Superior temporal gyrus (tissue), 1 donor: ENCODE measurements at regions not wholly inside any gene's neighbourhood (a gene's known extent, or its start where the extent isn't known, plus 50 kb on each side); places are given as distances from the start of the nearest gene placed in this dataset.
"Not testable (repeated sequence)": the region's sequence is repeated elsewhere in the genome, so short reads cannot be mapped to it uniquely, and the experiment has no call there.

ENCODE experiments used
- DNase-seq: peaks from one replicate; pipeline ENCODE4 v3.0.0-alpha.2; 2016; ENCODE audit errors: extremely low spot score

- no peak for DNase-seq
Observed at GRCh38 chr18:71370671-71371445, 1082.0 kb downstream of the SOCS6 start.

- DNase-seq = no peak
Observed at GRCh38 chr18:71370095-71370494, 1081.2 kb downstream of the SOCS6 start.

DNA sequence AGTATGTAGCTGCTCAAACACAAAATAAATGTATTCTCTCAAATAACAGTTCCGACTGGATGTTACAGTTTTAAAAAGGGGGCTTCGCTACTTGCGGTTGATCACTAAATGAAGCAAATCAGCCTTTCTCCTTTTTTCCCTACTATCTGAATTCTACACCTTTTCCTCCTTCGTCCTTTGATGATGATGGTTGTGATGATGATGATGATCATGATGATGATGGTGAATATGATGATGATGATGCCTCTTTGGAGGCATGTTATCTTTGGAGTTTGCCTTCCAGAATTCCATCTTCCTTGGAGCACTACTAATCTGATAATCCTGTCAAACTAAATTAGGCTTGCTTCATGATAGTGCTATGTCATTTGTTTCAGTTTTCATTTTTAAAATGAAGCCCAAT is 1073.3 kb downstream of the SOCS6 start:
- DNase-seq = no peak

DNA sequence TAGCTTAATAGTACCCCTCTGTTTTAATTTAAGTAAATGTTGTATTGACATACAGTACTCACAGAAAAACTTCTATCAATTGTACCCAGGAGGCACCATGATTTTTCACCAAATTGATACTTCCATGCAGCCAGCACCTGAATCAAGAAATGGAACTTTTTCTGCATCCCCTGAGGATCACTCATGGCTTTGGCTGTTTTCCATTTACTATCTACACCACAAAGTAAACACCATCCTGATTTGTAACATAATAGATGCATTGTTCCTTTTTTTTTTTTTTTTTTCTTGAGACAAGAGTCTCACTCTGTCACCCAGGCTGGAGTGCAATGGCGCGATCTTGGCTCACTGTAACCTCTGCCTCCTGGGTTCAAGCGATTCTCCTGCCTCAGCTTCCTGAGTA is 1066.8 kb downstream of the SOCS6 start:
- not testable (repeated sequence) for DNase-seq

DNA sequence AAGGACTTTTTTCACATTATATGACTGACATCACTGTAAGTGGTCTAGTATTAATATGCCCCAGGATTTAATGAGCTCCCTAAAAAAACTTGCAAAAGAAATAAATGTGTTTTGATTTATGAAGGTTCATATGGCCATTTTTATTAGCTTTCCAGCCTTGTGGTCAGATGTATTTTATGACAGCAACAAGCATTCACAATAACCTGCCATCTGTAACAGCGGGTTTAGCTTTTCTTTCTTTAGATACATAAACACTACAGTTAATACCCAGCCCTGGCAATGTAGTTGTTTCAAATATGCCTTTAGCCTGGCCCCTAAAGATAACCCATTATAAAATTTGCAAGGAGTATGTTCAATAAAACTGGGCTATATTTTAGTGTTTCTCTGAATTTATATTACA is 1063.8 kb downstream of the SOCS6 start:
- DNase-seq = no peak

- no peak for DNase-seq
Observed at GRCh38 chr18:71336576-71337210, 1047.8 kb downstream of the SOCS6 start.

DNA sequence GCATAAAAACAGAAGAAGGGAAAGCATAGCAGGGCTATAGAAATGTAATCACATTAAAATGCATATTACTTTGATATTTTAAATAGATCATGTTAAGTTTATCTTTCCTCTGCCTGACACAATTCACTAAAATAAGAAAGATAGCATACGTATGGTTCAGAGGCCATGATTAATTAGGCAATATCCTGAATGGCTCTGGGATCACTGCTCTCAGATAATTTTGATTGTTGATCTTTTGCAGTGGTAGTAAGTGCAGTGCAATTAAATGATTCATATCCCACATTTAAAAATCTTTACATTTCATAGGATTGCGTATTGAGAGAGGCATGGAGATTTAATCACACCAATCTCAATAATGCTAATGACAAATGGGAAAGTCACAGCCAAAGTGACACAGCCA is 1040.7 kb downstream of the SOCS6 start:
- no peak for DNase-seq

DNA sequence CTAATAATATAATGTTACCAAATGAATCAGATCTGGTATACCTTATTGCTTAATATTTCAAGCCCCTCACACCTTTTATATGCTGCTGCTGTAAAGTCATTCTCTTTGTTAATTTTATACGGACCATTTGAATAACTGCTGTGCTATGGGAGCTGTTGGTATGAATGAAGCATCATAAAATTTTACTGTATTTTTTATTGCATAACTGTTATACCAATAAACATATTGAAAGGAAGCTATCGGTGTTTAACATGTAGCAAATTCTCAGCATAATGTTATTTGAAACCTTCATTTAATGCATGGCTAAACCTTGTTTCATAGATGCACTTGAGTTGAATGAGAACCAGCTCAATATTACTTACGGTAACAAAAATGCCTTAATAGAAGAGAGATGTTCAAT is 1040.3 kb downstream of the SOCS6 start:
- DNase-seq = no peak

DNA sequence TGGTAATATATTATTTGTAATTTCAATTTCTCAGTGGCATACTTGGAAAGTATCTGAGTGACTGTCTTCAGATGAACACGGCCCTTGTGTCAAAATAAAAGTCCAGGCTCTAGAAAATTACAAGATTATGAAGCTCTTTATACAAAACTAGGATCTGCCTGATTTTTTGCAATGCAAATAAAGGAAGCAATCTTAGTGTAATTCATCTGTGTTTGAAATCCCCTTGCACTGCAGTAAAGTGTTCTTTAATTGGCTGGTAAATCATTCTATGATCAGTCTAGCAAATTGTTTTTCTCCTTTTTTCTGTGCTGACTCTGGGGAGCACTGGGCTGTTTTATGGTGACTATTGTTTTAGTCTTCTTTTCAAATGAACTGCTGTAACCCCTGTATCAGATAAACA is 1039.0 kb downstream of the SOCS6 start:
- DNase-seq = no peak

DNA sequence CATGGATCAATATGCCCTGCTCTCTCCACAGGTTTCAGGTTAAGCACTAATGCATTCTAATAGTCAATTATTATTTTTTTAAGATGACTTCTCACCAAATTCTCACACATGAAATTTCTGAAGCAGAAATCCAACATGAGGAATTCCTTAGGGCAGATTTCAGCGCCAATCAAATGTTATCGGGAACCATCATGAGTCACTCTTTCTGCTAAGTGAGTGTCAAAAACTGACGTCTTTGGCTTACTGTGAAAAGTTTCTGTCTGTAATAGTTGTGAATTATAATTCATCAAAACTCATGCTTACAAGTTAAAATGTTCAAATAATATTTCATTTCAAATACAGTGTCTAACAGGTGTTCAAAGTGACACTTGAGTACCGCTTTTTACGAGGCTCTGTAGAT is 1038.6 kb downstream of the SOCS6 start:
- no peak for DNase-seq

DNA sequence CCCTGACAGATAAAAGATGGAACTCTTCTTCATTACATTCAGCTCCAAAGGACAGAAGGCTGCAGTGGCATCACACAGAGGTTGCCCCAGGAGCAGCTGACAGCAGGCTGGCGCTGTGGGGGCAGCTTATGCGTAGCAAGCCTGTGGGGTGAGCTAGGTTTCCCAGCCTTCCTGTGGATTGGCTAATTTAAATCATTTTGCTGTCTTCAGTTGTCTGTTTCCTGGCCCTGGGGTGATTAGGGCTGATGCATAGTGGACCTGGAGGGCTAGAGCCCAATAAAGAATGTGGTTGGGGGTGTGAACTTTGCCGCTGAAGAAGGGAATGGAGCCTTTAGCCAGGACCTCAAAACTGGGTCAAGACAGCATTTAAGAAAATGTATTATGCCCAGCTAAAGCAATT is 1038.0 kb downstream of the SOCS6 start:
- DNase-seq = no peak

DNA sequence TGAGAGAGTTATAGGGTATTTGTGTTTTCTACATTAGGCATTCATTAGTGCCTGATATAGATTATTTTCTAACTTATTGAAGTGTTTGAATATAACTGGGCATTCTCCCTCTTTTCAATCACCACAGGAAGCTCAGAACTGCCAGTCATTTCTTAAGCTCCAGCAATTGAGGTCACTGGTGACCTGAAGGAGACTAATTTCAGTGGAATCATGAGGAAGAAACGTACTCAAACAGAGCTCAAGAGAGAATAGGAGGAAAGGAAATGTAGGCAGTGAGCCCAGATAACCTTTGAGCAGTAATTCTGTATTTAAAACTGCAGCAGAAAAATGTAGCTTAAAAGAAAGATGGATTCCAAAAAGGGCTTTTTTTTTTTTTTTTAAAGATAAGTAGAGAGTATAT is 1035.5 kb downstream of the SOCS6 start:
- DNase-seq = no peak

- no peak for DNase-seq
Observed at GRCh38 chr18:71322201-71322600, 1033.4 kb downstream of the SOCS6 start.

GRCh38 chr18:71321319-71321718 is 1032.5 kb downstream of the SOCS6 start:
- no peak for DNase-seq

DNA sequence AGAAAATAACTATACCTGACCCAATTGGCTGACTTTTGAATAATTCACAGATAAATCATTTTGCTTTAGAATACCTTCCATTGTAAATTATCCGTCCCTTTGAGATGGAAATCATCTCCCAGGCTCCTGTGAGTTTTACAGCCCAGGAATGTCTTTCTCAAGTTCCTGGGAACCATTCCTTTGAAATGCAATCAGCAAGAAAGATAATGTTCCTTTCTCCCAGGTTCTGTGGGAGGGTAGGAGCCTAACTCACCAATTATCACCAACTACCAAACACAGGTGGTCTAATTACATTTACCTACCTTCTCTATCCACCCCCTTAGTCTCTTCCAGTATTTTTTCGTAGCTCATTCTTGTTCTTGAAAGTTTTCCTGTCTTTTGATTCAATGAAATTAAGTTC is 1016.0 kb downstream of the SOCS6 start:
- DNase-seq = no peak

DNA sequence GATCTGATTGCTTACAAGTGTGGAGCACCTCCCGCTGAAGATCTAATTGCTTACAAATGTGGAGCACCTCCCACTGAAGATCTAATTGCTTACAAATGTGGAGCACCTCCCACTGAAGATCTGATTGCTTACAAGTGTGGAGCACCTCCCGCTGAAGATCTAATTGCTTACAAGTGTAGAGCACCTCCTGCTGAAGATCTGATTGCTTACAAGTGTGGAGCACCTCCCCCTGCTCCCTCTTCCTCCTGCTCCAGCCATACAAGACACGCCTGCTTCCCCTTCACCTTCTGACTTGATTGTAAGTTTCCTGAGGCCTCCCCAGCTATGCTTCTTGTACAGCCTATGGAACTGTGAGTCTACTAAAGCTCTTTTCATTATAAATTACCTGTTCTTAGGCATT is 1014.9 kb downstream of the SOCS6 start:
- DNase-seq = not testable (repeated sequence)

DNA sequence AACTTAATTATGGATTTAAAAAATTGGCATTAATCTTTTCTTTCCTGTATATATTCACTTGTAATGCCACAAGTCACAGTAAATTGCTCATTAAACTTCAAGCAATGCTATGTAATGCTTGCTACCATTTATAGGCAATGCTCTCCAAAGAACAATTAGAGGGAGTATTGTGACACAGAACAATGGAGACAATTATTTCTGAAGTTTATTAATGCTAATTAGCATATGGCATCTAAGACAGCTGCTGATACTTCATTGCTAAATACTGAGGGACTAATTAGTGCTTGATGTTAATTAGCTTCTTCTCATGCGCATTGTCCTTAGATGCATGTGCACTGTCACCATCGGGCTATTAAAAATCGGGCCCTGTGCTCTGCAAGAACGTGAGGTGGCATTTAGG is 1012.8 kb downstream of the SOCS6 start:
- no peak for DNase-seq

- not testable (repeated sequence) for DNase-seq
Observed at GRCh38 chr18:71294201-71294600, 1005.4 kb downstream of the SOCS6 start.

GRCh38 chr18:71293322-71293721 is 1004.5 kb downstream of the SOCS6 start:
- DNase-seq = no peak

- DNase-seq = no peak
Observed at GRCh38 chr18:71287268-71287667, 998.4 kb downstream of the SOCS6 start.

DNA sequence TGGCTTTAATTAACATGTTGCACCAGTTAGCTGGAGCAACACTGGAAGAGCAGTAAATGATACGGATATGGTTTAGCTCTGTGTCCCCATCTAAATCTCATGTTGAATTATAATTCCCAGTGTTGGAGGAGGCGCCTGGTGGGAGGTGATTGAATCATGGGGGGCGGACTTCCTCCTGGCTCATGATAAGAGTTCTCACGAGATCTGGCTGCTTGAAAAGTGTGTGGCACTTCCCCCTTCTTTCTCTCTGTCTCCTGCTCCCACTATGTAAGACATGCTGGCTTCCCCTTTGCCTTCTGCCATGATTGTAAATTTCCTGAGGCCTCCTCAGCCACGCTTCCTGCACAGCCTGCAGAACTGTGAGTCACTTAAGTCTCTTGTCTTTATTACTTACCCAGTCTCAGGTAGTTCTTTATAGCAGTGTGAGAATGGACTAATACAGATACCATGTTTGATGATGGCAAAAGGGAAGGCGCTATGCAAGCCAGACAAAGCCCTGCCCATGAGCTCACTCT is 963.6 kb downstream of the SOCS6 start:
- no peak for DNase-seq

DNA sequence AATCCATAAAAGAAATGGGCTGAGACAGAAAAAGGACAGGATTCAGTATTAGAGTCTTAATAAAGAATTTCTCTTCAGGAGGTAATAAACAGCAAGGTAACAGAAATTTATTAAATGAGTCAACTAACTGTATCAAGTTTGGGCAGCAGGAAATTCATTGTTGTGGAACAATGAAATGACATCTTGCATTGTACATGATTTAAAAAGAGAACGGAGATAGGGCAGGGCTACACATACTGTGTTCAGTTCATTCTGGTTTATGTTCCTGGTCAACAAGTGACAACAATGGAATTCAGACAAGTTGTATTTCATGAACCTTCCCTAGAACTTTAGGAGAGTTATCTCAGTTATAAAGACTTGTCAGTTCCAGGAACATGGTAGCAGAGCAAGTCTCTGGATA is 961.3 kb downstream of the SOCS6 start:
- DNase-seq = no peak

DNA sequence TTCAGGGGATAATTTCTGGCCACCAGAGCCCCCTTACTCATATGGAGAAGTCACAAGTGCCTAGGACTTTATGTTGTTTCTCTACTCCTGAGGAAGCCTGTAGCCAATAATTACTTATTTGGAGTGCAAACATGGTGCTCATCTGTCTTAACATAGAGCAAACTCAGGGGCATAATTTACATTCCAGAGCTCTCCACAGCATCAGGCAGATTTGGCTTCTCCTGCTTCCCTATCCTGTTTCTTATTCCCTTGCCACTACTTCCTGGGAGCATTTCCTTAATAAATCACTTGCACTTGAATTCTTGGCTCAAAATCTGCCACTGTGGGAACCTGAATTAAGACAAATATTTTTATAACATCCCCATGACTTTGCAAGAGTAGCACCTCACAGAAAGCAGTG is 960.9 kb downstream of the SOCS6 start:
- DNase-seq = no peak
